Uterus (tissue), 2 donors: ENCODE measurements at regions not wholly inside any gene's neighbourhood (a gene's known extent, or its start where the extent isn't known, plus 50 kb on each side); places are given as distances from the start of the nearest gene placed in this dataset.

ENCODE experiments used
- CTCF ChIP-seq, 4 experiments: fragments of 200-600 bp in 2 of 4; fragments of 450-650 bp in 2 of 4; sonication (generic) in 2 of 4; IDR thresholded peaks; one replicate each; pipeline ENCODE4 v1.5.1; 2016 to 2019; ENCODE audit warnings: antibody characterized with exemption in 4 of 4, mild to moderate bottlenecking in 2 of 4, moderate library complexity in 1 of 4
- POLR2A ChIP-seq, 2 donors: fragments of 450-650 bp; IDR thresholded peaks; one replicate each; pipeline ENCODE4 v1.6.1; 2016; ENCODE audit warnings: antibody characterized with exemption in 2 of 2, mild to moderate bottlenecking in 1 of 2, moderate library complexity in 1 of 2

- TF ChIP-seq CTCF (IDR thresholded peaks at IDR 0.05) (no peak), POLR2A (IDR thresholded peaks at IDR 0.05) (no peak)
Measured at GRCh38 chr1:104592926-104593325, 843.2 kb downstream of the AMY1C start.
